Stomach smooth muscle (tissue), 2 donors: ENCODE measurements at regions not wholly inside any gene's neighbourhood (a gene's known extent, or its start where the extent isn't known, plus 50 kb on each side); places are given as distances from the start of the nearest gene placed in this dataset.
"Not testable (repeated sequence)": the region's sequence is repeated elsewhere in the genome, so short reads cannot be mapped to it uniquely, and the experiment has no call there.

Experiments
- H3K27ac ChIP-seq: one replicate; pipeline ENCODE4 v1.7.0; 2013; ENCODE audit warnings: mild to moderate bottlenecking, low read length, inconsistent platforms
- H3K27me3 ChIP-seq, 2 donors: one replicate each; pipeline ENCODE4 v1.7.0; 2013; ENCODE audit warnings: low read length in 2 of 2; ENCODE audit not compliant: insufficient read depth in 2 of 2, control insufficient read depth in 1 of 2
- H3K36me3 ChIP-seq, 2 donors: one replicate each; pipeline ENCODE4 v1.7.0; 2013; ENCODE audit warnings: low read length in 2 of 2; ENCODE audit not compliant: control insufficient read depth in 2 of 2, insufficient read depth in 2 of 2
- H3K4me1 ChIP-seq: one replicate; pipeline ENCODE4 v1.7.0; 2013; ENCODE audit warnings: low read length; ENCODE audit not compliant: control insufficient read depth, insufficient read depth
- H3K4me3 ChIP-seq, 2 donors: one replicate each; pipeline ENCODE4 v1.7.0; 2013; ENCODE audit warnings: low read length in 2 of 2
- H3K9ac ChIP-seq, 2 donors: one replicate each; pipeline ENCODE4 v1.7.0; 2013; ENCODE audit warnings: low read length in 2 of 2, mild to moderate bottlenecking in 1 of 2
- H3K9me3 ChIP-seq, 2 donors: one replicate each; pipeline ENCODE4 v1.7.0; 2013; ENCODE audit warnings: low read length in 2 of 2; ENCODE audit not compliant: control insufficient read depth in 2 of 2
- donor health status: healthy.
- donor health status: Pancreatic carcinoma.

DNA sequence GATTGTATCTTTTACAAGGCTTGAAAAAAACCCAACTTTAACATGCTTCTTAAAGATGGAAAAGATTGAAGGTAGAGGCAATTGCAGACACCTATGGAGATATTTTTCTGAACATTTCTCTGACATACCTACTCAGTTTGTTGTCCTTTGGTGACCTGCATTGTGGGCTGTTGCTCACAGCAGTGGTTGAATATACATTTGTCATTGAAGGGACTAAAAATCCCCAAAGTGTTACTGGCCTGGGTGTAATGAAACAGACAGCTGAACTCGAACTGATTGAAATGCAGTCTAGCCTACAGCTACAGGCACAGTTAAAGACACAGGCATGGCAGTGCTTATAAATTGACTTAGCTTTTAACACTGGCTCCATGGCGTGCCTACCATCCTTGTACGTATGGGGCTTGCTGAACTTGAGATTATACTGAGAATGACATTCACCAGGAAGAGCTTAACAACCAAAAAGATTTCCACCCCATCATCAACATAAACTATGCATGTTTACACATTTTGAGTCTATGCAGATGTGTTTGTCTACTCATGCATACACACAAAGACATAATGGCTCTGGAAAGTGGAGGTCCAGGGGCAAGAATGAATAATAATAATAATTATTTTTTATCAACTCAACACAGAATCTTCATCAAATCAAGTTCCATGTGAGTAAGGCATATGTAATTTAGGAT lies 83.2 kb upstream of the NOX3 start:
- peaks cover 0 to 3% of the 10 kb centered on the region in 2 donors for H3K9me3 ChIP-seq
- H3K36me3 ChIP-seq = no peaks in the 10 kb centered on the region
- H3K4me1 ChIP-seq = no peaks in the 10 kb centered on the region

DNA sequence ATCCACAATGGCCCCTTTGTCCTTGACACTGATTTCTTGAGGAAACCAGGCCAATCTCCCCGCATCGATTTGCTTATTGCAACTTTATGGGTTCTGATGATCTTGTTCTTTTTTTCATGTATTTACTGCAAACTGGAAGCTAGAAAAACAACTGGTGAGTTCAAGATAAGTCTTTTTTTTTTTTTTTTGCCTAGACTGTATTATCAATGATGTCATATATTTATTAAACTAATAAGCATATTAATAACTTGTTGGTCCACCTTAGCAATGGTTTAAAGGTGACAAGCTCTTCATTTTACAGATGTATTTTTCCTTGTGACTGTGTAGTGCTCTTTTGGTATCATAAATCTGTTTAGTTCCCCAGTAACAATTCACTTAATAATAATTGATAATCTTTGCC lies 79.0 kb upstream of the NOX3 start:
- no peaks in the 10 kb centered on the region for H3K4me1 ChIP-seq
- H3K27me3 ChIP-seq = no peaks in the 10 kb centered on the region
- H3K27ac ChIP-seq = no peak overlapping the region
- H3K36me3 ChIP-seq = no peaks in the 10 kb centered on the region
- no peak overlapping the region for H3K4me3 ChIP-seq
- peaks cover 0 to 3% of the 10 kb centered on the region in 2 donors for H3K9me3 ChIP-seq
- H3K9ac ChIP-seq = no peak overlapping the region

More for the DNA sequence above, 83.2 kb upstream of the NOX3 start:
- Histone ChIP-seq H3K9ac (no peak overlapping the region), H3K27me3 (no peaks in the 10 kb centered on the region), H3K4me3 (no peak overlapping the region), H3K27ac (no peak overlapping the region)

DNA sequence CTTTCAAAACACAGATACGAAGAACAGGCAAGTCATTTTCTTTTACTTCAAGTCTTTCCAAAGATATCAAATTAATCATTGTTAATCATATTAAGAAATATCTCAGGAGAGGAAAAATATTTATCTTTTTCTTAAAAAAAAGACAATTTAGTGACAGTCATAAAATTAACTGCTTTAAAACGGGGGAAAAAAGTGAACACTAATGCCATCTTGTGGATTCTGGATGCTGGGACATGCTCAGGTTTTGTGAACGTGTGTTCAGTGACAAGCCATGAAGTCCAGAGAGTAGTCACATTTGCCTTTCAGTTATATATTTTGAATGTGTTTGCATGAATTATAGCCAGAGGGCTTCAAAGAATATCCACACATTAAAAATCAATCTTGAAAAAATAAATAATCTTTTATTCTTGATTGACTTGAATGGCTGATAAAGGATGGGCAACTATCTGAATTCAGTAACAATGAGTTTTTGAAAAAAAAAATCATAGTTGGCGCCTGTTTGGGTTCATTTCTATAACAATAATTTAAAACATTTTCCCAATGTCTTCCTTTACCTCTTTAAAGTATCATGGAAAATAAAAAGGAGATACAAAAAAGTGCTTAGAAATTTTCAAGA lies 74.7 kb upstream of the NOX3 start:
- no peak overlapping the region for H3K9ac ChIP-seq
- H3K4me3 ChIP-seq = no peak overlapping the region
- peaks cover 3% of the 10 kb centered on the region for H3K4me1 ChIP-seq
- H3K36me3 ChIP-seq = no peaks in the 10 kb centered on the region
- no peaks in the 10 kb centered on the region for H3K27me3 ChIP-seq
- H3K9me3 ChIP-seq = peaks cover 0 to 1% of the 10 kb centered on the region in 2 donors
- no peak overlapping the region for H3K27ac ChIP-seq

DNA sequence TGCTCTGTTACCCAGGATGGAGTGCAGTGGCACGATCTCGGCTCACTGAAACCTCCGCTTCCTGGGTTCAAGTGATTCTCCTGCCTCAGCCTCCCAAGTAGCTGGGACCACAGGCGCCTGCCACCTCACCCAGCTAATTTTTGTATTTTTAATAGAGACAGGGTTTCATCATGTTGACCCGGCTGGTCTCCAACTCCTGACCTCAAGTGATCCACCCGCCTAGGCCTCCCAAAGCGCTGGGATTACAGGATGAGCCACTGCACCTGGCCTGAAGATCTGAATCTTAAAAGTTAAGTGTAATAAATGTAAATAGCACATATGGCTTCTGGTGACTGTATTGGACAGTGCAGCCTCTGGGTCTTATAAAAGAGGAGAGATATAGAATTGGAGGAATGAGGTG lies 74.2 kb upstream of the NOX3 start:
- not testable (repeated sequence) for H3K9me3 ChIP-seq, H3K4me1 ChIP-seq, H3K4me3 ChIP-seq, H3K27ac ChIP-seq, H3K36me3 ChIP-seq, H3K9ac ChIP-seq, H3K27me3 ChIP-seq

DNA sequence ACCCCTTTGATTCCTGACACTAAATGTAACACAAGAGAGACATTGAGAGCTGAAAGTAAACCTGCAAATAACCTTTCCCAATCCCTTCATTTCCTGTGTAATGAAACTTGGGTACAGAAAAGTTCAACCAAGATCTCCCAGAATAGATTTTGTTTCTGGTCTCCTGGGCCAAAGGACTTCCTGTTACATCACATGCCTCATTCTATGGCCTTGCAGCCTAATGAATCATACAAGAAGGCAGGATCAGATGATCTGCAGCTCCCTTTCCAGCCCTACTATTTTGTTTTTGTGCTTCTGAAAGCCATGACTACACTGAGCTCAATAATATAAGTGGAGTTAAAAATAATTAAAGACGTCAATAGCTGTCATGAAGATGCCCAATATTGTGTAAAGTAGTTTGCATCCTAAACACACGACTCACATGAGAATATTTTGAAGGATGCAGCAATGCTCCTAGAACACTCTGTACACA lies 73.4 kb upstream of the NOX3 start:
- Histone ChIP-seq H3K27me3 (no peaks in the 10 kb centered on the region), H3K4me3 (no peak overlapping the region), H3K9ac (no peak overlapping the region), H3K4me1 (peaks cover 3% of the 10 kb centered on the region), H3K9me3 (no peaks in the 10 kb centered on the region), H3K27ac (no peak overlapping the region), H3K36me3 (no peaks in the 10 kb centered on the region)

DNA sequence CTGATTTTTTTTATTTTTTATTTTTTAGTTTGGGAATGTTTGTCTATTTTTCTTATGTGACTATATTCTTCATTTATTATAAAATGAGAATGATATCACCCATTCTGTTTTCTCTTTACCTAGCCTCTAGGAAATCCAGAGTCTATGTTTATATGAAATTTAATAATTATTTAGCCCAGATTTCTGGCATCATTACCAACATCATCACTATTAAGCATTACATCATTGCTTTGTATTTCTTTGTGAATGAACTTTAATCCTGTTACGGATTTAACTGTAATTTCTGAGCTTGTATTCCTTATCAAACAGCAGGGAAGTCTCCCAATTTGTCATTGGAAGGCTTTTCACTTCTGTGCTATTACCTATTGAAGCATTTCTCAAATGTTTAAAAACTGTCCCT lies 72.7 kb upstream of the NOX3 start:
- Histone ChIP-seq H3K9me3 (no peaks in the 10 kb centered on the region), H3K9ac (no peak overlapping the region), H3K27ac (no peak overlapping the region), H3K4me1 (peaks cover 3% of the 10 kb centered on the region), H3K4me3 (no peak overlapping the region), H3K27me3 (no peaks in the 10 kb centered on the region), H3K36me3 (no peaks in the 10 kb centered on the region)

DNA sequence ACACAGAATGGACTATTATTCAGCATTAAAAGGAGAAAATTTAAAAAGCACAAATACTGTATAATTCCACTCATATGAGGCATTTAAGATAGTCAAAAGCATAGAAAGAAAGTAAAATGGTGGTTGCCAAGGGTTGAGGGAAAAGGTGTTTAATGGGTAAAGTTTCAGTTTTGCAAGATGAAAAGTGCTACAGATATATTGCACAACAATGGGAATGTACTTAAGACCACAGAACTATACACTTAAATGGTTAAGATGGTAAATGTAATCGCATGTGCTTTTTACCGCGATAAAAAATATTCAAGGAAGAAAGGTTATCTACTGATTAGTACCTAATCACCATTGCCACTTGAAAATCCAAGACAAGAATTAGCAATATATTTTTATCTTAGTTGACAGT lies 71.8 kb upstream of the NOX3 start:
- H3K36me3 ChIP-seq = no peaks in the 10 kb centered on the region
- no peaks in the 10 kb centered on the region for H3K27me3 ChIP-seq
- no peak overlapping the region for H3K4me3 ChIP-seq
- no peak overlapping the region for H3K9ac ChIP-seq
- peaks cover 3% of the 10 kb centered on the region for H3K4me1 ChIP-seq
- H3K9me3 ChIP-seq = no peaks in the 10 kb centered on the region
- H3K27ac ChIP-seq = no peak overlapping the region

DNA sequence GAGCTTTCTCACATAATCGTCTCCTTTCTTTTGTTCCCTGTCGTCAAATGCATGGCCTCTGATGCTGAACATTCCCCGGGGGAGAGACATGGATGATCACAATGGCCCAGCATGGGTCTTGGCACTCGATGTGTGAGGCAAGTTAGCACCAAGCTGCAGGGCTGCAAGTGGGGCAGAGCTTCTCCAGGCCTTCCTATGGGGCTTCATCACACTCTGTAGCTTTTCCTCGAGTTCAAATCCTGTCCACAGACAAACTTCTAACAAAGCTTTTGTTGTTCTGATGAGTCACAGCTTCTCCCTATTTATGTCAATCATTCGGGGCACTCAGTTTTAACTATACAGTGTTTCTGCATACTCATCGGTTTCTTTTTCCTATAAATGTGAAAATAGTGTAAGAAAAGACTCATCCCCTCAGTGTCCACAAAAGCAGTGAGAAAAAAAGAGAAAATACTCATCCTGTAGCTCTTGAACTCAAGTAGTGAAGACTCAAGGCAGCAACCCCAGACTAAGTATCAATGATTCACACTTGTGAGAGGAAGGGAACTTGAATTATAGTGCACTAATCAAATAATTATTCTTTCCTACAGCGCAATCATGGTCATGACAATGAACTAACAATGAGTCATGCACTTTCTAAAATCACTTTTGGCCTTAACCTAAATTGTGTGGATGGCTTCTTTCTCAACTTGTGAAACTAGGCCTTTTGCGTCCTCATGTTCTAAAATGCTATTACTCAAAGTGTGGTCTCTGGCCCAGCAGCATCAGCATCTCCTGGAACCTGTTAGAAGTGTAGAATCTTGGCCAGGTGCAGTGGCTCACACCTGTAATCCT lies 68.4 kb upstream of the NOX3 start:
- H3K4me3 ChIP-seq = no peak overlapping the region
- no peak overlapping the region for H3K27ac ChIP-seq
- H3K4me1 ChIP-seq = peaks cover under 1% of the 10 kb centered on the region
- no peaks in the 10 kb centered on the region for H3K27me3 ChIP-seq
- no peak overlapping the region for H3K9ac ChIP-seq
- no peaks in the 10 kb centered on the region for H3K36me3 ChIP-seq
- H3K9me3 ChIP-seq = no peaks in the 10 kb centered on the region

DNA sequence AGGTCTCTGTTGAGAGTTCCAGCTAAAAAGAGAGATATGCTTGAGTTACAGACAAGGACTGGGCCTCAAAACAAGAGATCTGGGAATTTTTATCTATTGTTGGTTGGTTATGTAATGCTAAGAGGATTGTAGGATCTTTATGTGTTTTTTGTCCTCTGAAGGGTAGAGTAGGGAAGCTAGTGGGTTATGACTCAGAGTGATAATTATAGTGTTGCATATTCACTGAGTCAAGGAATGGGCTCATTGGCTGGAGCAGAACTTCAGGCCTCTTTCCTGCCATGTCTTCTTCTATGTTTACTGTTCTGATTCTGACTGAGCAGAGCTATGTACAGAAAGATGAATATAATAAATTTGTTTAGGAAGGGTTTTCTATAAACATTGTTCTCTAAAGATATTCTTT lies 66.1 kb upstream of the NOX3 start:
- H3K9me3 ChIP-seq = no peaks in the 10 kb centered on the region
- H3K9ac ChIP-seq = no peak overlapping the region
- no peaks in the 10 kb centered on the region for H3K36me3 ChIP-seq
- no peaks in the 10 kb centered on the region for H3K27me3 ChIP-seq
- no peak overlapping the region for H3K27ac ChIP-seq
- H3K4me3 ChIP-seq = no peak overlapping the region
- no peaks in the 10 kb centered on the region for H3K4me1 ChIP-seq

DNA sequence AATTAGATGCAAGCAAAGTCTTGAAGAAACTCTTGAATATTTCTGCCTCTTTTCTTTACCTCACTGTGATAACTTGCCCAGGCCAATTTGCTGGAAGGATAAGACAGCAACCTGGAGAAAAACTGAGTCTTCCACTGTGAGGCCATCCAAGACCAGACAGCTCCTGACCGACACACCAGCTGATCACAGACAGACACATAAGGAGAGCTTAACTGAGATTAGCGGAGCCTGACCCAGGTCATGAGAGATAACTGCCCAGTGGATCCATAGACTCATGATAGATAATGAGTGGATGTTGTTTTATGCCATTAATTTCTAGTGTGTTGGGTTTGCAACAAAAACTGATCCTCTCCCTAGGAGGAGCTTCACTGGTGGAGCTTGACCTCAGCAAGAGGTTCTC lies 64.4 kb upstream of the NOX3 start:
- H3K9ac ChIP-seq = no peak overlapping the region
- H3K9me3 ChIP-seq = no peaks in the 10 kb centered on the region
- no peak overlapping the region for H3K4me3 ChIP-seq
- no peaks in the 10 kb centered on the region for H3K27me3 ChIP-seq
- no peak overlapping the region for H3K27ac ChIP-seq
- H3K4me1 ChIP-seq = no peaks in the 10 kb centered on the region
- H3K36me3 ChIP-seq = no peaks in the 10 kb centered on the region
